NB4 (cell line): ENCODE measurements at regions not wholly inside any gene's neighbourhood (a gene's known extent, or its start where the extent isn't known, plus 50 kb on each side); places are given as distances from the start of the nearest gene placed in this dataset.

Source experiments
- MYC ChIP-seq: IDR thresholded peaks from 2 replicates; pipeline ENCODE4 v1.6.1; 2011; ENCODE audit warnings: low read depth, low read length
- POLR2A ChIP-seq: IDR thresholded peaks from 2 replicates; pipeline ENCODE4 v1.6.1; 2011; ENCODE audit warnings: mild to moderate bottlenecking; ENCODE audit not compliant: insufficient read length; ENCODE audit errors: extremely low read depth
- TF ChIP-seq, protein P1 (sequence below): IDR thresholded peaks from one replicate; pipeline ENCODE4 v1.5.1; 2012; ENCODE audit warnings: low read depth, low read length
- TF ChIP-seq, protein P2 (sequence below): IDR thresholded peaks from 2 replicates; pipeline ENCODE4 v1.6.1; 2011; ENCODE audit warnings: low read depth, low read length

GRCh38 chrX:39603230-39603629, 494.5 kb downstream of the BCOR start:
- TF ChIP-seq POLR2A (no peak), MYC (no peak)
- TF ChIP-seq, protein P1, sequence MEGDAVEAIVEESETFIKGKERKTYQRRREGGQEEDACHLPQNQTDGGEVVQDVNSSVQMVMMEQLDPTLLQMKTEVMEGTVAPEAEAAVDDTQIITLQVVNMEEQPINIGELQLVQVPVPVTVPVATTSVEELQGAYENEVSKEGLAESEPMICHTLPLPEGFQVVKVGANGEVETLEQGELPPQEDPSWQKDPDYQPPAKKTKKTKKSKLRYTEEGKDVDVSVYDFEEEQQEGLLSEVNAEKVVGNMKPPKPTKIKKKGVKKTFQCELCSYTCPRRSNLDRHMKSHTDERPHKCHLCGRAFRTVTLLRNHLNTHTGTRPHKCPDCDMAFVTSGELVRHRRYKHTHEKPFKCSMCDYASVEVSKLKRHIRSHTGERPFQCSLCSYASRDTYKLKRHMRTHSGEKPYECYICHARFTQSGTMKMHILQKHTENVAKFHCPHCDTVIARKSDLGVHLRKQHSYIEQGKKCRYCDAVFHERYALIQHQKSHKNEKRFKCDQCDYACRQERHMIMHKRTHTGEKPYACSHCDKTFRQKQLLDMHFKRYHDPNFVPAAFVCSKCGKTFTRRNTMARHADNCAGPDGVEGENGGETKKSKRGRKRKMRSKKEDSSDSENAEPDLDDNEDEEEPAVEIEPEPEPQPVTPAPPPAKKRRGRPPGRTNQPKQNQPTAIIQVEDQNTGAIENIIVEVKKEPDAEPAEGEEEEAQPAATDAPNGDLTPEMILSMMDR = no peak
- TF ChIP-seq, protein P2, sequence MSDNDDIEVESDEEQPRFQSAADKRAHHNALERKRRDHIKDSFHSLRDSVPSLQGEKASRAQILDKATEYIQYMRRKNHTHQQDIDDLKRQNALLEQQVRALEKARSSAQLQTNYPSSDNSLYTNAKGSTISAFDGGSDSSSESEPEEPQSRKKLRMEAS = no peak
